ENCODE measurements at regions not wholly inside any gene's neighbourhood (a gene's known extent, or its start where the extent isn't known, plus 50 kb on each side); places are given as distances from the start of the nearest gene placed in this dataset.
"Not testable (repeated sequence)": the region's sequence is repeated elsewhere in the genome, so short reads cannot be mapped to it uniquely, and the experiment has no call there.

- no peak for DNase-seq
Measured at GRCh38 chr2:234272069-234272850, 221.8 kb downstream of the SPP2 start.

GRCh38 chr2:234271338-234271737 is 220.8 kb downstream of the SPP2 start:
- no peak for DNase-seq

GRCh38 chr2:234269769-234270204 is 219.3 kb downstream of the SPP2 start:
- no peak for DNase-seq

GRCh38 chr2:234267534-234267933 is 217.0 kb downstream of the SPP2 start:
- DNase-seq = no peak

GRCh38 chr2:234266952-234267351 is 216.4 kb downstream of the SPP2 start:
- DNase-seq = no peak

- no peak for DNase-seq
Measured at GRCh38 chr2:234265206-234265605, 214.7 kb downstream of the SPP2 start.

GRCh38 chr2:234261736-234262135 is 211.2 kb downstream of the SPP2 start:
- DNase-seq = no peak

- DNase-seq = no peak
Measured at GRCh38 chr2:234259440-234259839, 208.9 kb downstream of the SPP2 start.

GRCh38 chr2:234258562-234259141 is 208.2 kb downstream of the SPP2 start:
- DNase-seq = no peak

GRCh38 chr2:234257859-234258561 is 207.5 kb downstream of the SPP2 start:
- DNase-seq = no peak

- no peak for DNase-seq
Measured at GRCh38 chr2:234256516-234256915, 206.0 kb downstream of the SPP2 start.

- no peak for DNase-seq
Measured at GRCh38 chr2:234254783-234255521, 204.4 kb downstream of the SPP2 start.

- DNase-seq = no peak
Measured at GRCh38 chr2:234252772-234253171, 202.3 kb downstream of the SPP2 start.

GRCh38 chr2:234251326-234252271 is 201.1 kb downstream of the SPP2 start:
- DNase-seq = no peak

GRCh38 chr2:234250926-234251325 is 200.4 kb downstream of the SPP2 start:
- DNase-seq = no peak

- DNase-seq = no peak
Measured at GRCh38 chr2:234249873-234250272, 199.4 kb downstream of the SPP2 start.

GRCh38 chr2:234249034-234249735 is 198.7 kb downstream of the SPP2 start:
- no peak for DNase-seq

GRCh38 chr2:234248213-234248710 is 197.8 kb downstream of the SPP2 start:
- not testable (repeated sequence) for DNase-seq

GRCh38 chr2:234247453-234248180 is 197.1 kb downstream of the SPP2 start:
- DNase-seq = no peak

- DNase-seq = no peak
Measured at GRCh38 chr2:234245945-234246344, 195.4 kb downstream of the SPP2 start.

All from NCI-H1930 (cell line).